Stimulated activated memory B cell treated with anti-CD40 and anti-IgM and Interleukin-4, amounts not matched to agents 10 μg/mL and 1 μg/mL and 100 μg/mL, for 72 hours (primary cell): ENCODE measurements at regions not wholly inside any gene's neighbourhood (a gene's known extent, or its start where the extent isn't known, plus 50 kb on each side); places are given as distances from the start of the nearest gene placed in this dataset.

Source experiments
- ATAC-seq: fragments of 150-1000 bp; cut with Tn5 transposase; 2 replicates; pipeline ENCODE4 v1.10.0; 2021
- H3K27ac Mint-ChIP-seq: one replicate; pipeline ENCODE4 v1.8.0; 2022; ENCODE audit warnings: mild to moderate bottlenecking, mixed read lengths
- H3K27me3 Mint-ChIP-seq: one replicate; pipeline ENCODE4 v1.8.0; 2022; ENCODE audit warnings: mixed read lengths
- H3K36me3 Mint-ChIP-seq: one replicate; pipeline ENCODE4 v1.8.0; 2022; ENCODE audit warnings: mixed read lengths
- H3K4me1 Mint-ChIP-seq: one replicate; pipeline ENCODE4 v1.8.0; 2022; ENCODE audit warnings: mixed read lengths
- H3K4me3 Mint-ChIP-seq: one replicate; pipeline ENCODE4 v1.8.0; 2022; ENCODE audit warnings: mild to moderate bottlenecking, moderate library complexity, mixed read lengths
- H3K9me3 Mint-ChIP-seq: one replicate; pipeline ENCODE4 v1.8.0; 2022; ENCODE audit warnings: mixed read lengths

- H3K9me3 Mint-ChIP-seq = no peaks in the 10 kb centered on the region
Measured at GRCh38 chr6:53717566-53717965, 52.0 kb upstream of the KLHL31 start.

GRCh38 chr6:53715434-53715833 lies 49.9 kb upstream of the KLHL31 start:
- no peak overlapping the region for H3K27ac Mint-ChIP-seq
- H3K4me3 Mint-ChIP-seq = no peak overlapping the region
- H3K9me3 Mint-ChIP-seq = no peaks in the 10 kb centered on the region
- H3K27me3 Mint-ChIP-seq = peaks cover 43% of the 10 kb centered on the region
- H3K4me1 Mint-ChIP-seq = peaks cover 9% of the 10 kb centered on the region
- no peaks in the 10 kb centered on the region for H3K36me3 Mint-ChIP-seq
- ATAC-seq = no peak

More at GRCh38 chr6:53717566-53717965, 52.0 kb upstream of the KLHL31 start:
- Mint-ChIP-seq H3K27ac (no peak overlapping the region), H3K27me3 (peaks cover 23% of the 10 kb centered on the region), H3K4me3 (no peak overlapping the region), H3K36me3 (no peaks in the 10 kb centered on the region), H3K4me1 (peaks cover 9% of the 10 kb centered on the region)
- no peak for ATAC-seq
